Neural crest cell (in vitro differentiated cells): ENCODE measurements at regions not wholly inside any gene's neighbourhood (a gene's known extent, or its start where the extent isn't known, plus 50 kb on each side); places are given as distances from the start of the nearest gene placed in this dataset.
A peak's percentile ranks its signal among the peaks of the same experiment; 100 is the strongest.

Experiments
- DNase-seq: peaks from one replicate; pipeline ENCODE4 v3.0.0; 2021; ENCODE audit warnings: low read depth, mixed read lengths, low spot score
- H3K27ac Mint-ChIP-seq: one replicate; pipeline ENCODE4 v1.8.0; 2021; ENCODE audit warnings: mild to moderate bottlenecking, mixed read lengths; ENCODE audit not compliant: unreplicated experiment
- H3K27me3 Mint-ChIP-seq: 2 replicates; pipeline ENCODE4 v1.8.0; 2021; ENCODE audit warnings: low read depth, mild to moderate bottlenecking, mixed read lengths
- H3K36me3 Mint-ChIP-seq: 2 replicates; pipeline ENCODE4 v1.8.0; 2021; ENCODE audit warnings: low read depth, mild to moderate bottlenecking, mixed read lengths
- H3K4me1 Mint-ChIP-seq: 2 replicates; pipeline ENCODE4 v1.8.0; 2021; ENCODE audit warnings: mixed read lengths
- H3K4me3 Mint-ChIP-seq: one replicate; pipeline ENCODE4 v1.8.0; 2021; ENCODE audit warnings: mild to moderate bottlenecking, mixed read lengths
- H3K9me3 Mint-ChIP-seq: 2 replicates; pipeline ENCODE4 v1.8.0; 2021; ENCODE audit warnings: mixed read lengths
- TF ChIP-seq, protein P1 (sequence below): fragments of 200-600 bp; sonication (generic); conservative IDR thresholded peaks from 2 replicates; pipeline ENCODE4 v1.5.0; 2021; ENCODE audit warnings: antibody characterized with exemption, mild to moderate bottlenecking

DNA sequence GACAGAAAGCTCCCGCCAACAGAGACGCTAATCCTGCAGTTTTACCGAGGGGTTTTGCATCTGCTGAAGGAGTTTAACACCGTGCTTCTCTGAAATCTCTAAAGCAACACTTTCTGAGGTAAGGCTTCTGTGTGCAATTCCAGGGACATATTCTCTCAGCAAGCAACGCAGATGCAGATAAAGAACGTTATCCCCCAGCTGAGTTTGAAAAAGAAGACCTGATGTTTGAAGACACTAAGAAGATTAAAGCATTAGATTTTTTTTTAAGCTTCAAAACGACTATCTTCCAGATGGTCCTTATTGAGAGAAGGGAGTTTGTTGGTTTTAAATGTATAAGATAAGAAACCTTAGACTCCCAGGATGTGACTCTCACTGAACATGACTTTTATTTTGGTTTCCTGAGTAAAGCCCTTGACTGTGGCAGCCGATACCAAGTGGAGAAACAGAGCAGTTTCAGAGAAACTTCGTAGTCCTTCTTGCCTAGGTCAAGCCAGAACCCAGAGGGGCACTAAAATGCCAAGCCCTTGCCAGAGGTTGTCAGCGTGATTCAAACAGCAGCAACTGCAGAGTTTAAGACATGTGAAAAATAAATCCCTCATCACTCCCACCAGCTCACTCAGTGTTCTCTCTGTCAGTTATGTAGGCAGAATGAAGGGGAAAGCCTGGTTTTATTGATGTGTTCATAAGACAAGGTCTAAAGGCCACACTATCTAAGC is 353.3 kb upstream of the CNR1 start:
- H3K4me3 Mint-ChIP-seq: no peak overlapping the region
- no peaks in the 10 kb centered on the region for H3K9me3 Mint-ChIP-seq
- no peaks in the 10 kb centered on the region for H3K4me1 Mint-ChIP-seq
- no peaks in the 10 kb centered on the region for H3K36me3 Mint-ChIP-seq
- no peak for DNase-seq
- H3K27me3 Mint-ChIP-seq: no peaks in the 10 kb centered on the region
- H3K27ac Mint-ChIP-seq: peak overlapping the region; percentile 32
- TF ChIP-seq, protein P1, sequence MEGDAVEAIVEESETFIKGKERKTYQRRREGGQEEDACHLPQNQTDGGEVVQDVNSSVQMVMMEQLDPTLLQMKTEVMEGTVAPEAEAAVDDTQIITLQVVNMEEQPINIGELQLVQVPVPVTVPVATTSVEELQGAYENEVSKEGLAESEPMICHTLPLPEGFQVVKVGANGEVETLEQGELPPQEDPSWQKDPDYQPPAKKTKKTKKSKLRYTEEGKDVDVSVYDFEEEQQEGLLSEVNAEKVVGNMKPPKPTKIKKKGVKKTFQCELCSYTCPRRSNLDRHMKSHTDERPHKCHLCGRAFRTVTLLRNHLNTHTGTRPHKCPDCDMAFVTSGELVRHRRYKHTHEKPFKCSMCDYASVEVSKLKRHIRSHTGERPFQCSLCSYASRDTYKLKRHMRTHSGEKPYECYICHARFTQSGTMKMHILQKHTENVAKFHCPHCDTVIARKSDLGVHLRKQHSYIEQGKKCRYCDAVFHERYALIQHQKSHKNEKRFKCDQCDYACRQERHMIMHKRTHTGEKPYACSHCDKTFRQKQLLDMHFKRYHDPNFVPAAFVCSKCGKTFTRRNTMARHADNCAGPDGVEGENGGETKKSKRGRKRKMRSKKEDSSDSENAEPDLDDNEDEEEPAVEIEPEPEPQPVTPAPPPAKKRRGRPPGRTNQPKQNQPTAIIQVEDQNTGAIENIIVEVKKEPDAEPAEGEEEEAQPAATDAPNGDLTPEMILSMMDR: no peak

DNA sequence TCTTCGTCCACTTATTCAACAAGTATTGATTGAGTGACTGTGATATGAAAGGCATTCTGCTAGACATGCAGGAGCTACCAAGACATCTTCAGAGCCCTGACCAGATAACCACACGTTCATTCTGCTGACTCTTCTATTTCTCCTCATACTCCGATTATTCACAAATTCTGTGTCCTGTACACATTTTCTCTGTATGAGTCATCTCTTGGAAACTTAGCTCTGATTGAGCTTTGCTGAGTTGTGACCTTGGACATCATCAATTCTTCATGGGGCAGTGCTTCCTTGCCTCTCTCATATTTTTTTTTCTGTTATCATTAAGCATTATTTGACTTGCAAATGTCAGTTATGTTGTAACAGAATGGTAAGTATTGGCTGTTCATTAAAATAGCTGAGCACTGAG is 351.6 kb upstream of the CNR1 start:
- Mint-ChIP-seq H3K36me3 (no peaks in the 10 kb centered on the region), H3K27ac (no peak overlapping the region), H3K4me3 (no peak overlapping the region), H3K9me3 (no peaks in the 10 kb centered on the region), H3K27me3 (no peaks in the 10 kb centered on the region), H3K4me1 (no peaks in the 10 kb centered on the region)
- TF ChIP-seq, protein P1: no peak
- no peak for DNase-seq

DNA sequence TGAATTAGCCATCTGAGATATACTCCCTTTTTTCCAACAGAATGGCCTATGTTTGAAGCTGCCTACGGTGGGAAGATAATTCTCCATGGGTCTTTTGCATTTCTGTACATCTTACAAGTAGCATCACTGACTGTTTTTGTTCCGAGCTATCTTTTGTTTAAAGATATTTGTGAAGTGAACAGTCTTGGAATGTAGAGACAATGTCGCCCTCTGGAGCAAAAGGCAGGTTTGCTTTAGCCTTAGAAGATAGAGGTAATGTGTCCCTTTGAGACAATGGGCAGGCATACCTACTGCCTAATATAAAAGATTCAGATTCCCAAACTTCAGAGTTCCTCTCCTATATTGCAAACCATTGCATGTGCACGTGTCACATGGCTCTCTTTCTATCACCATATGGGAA is 347.8 kb upstream of the CNR1 start:
- no peak overlapping the region for H3K27ac Mint-ChIP-seq
- no peak overlapping the region for H3K4me3 Mint-ChIP-seq
- H3K36me3 Mint-ChIP-seq: no peaks in the 10 kb centered on the region
- H3K4me1 Mint-ChIP-seq: no peaks in the 10 kb centered on the region
- H3K27me3 Mint-ChIP-seq: no peaks in the 10 kb centered on the region
- DNase-seq: no peak
- H3K9me3 Mint-ChIP-seq: peaks cover 2% of the 10 kb centered on the region
- TF ChIP-seq, protein P1: no peak

DNA sequence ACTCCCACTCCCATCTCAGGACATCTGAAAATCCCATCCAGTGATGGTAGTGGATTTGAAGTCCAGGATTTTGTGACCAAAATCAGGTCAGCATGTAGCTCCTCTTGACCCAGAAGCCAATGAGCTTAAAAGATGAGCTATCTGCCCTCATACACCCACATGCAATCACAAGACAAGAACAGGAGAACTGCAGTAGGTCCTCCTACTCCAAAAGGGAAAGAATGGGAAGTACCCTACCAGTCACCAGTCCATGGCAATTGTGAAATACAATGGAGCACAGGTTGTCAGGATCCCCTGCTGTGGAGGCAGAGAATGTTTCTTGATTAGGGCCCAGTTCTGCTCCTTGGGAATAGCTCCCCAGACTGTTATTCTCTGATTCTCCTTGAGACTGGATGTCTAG is 347.3 kb upstream of the CNR1 start:
- Mint-ChIP-seq H3K4me1 (no peaks in the 10 kb centered on the region), H3K36me3 (no peaks in the 10 kb centered on the region), H3K27me3 (no peaks in the 10 kb centered on the region), H3K9me3 (peaks cover 3% of the 10 kb centered on the region), H3K27ac (no peak overlapping the region), H3K4me3 (no peak overlapping the region)
- TF ChIP-seq, protein P1: no peak
- DNase-seq: no peak

DNA sequence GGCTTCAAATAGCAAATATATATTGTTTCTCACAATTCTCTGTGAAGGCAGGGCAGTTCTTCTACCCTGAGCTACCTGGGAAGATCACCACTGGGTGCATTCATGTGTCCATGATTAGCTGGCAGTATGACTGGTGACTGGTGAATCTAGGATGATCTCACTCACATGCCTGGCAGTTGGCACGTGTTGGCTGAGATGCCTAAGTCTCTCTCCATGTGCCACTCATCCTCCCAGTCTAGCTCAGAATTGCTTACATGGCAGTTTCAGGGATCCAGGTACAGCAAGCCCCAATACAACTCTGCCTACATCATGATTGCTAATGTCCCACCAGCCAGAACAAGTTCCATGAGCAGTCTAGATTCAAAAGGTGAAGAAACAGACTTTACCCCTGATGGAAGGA is 346.8 kb upstream of the CNR1 start:
- H3K4me3 Mint-ChIP-seq: no peak overlapping the region
- peaks cover 3% of the 10 kb centered on the region for H3K9me3 Mint-ChIP-seq
- TF ChIP-seq, protein P1: no peak
- H3K27me3 Mint-ChIP-seq: no peaks in the 10 kb centered on the region
- no peaks in the 10 kb centered on the region for H3K4me1 Mint-ChIP-seq
- DNase-seq: no peak
- no peak overlapping the region for H3K27ac Mint-ChIP-seq
- no peaks in the 10 kb centered on the region for H3K36me3 Mint-ChIP-seq
